ENCODE measurements at regions not wholly inside any gene's neighbourhood (a gene's known extent, or its start where the extent isn't known, plus 50 kb on each side); places are given as distances from the start of the nearest gene placed in this dataset.
A peak's percentile ranks its signal among the peaks of the same experiment; 100 is the strongest.

GRCh38 chr1:101290922-101291561, 54.2 kb downstream of the S1PR1 start:
- Histone ChIP-seq H3K4me1 (peaks cover 0 to 13% (median 2%) of the 10 kb centered on the region in 4 donors), H3K36me3 (no peaks in the 10 kb centered on the region), H3K9me3 (no peaks in the 10 kb centered on the region), H3K4me3 (no peak overlapping the region), H3K27ac (no peak overlapping the region), H3K27me3 (peaks cover 0 to 6% (median 0%) of the 10 kb centered on the region in 3 donors)
- DNase-seq, result no peak
- 53 to 77% (median 63%) methylated on average over 3 of the region's 3 CpGs for WGBS, 5 donors
- intact Hi-C loops (cut with DNase I; ENCODE audit: low total_unique reads), result loop anchor here (10.0 kb wide), 1 partner anchor 376 kb away; no protein-coding TSS in a partner anchor
- TF ChIP-seq POLR2AphosphoS5 (IDR thresholded peaks at IDR 0.05), result no peak
- TF ChIP-seq POLR2A (IDR thresholded peaks at IDR 0.05), result no peak
- no peak for TF ChIP-seq EP300 (IDR thresholded peaks at IDR 0.05)
- no peak for TF ChIP-seq CTCF (IDR thresholded peaks at IDR 0.05)

DNA sequence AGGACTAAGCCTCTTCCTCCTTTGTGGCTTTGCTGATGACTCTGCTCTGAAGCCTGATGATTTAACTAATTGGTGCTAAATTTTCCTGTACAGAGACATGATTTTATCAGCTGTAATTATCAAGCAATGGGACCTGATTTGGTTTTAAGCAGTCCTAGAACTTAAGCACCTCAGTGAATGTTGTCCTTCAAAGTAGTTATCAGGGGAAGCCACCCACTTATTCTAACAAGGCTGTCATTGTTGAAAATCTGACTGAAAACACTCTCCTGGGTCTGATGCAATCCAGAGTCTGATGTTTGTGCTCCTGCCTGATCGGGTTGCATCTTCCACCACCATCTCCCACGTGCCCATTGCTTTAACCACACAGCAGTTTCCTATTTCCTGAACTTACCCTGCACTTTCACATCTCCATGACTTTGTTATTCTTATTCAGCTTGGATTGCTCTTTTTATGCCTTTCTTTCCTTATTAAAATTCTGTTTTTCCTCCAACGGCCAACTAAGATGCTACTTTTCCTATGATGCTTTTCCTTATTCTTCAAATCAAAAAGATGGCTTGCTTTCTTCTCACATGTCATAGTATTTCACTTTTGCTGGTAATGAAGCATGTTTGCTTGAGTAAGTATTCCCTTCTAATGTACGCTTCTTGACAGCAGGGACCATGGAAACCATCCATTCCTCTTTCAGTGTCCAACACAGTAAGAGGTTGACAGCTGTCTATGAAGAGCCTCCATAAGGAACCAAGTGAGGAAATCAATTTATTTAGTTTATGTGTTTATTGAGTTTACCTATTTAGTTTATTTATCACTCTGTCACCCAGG, 55.0 kb downstream of the S1PR1 start:
- WGBS, 5 donors, result 48 to 51% (median 48%) methylated on average over 4 of the region's 4 CpGs
- Histone ChIP-seq H3K4me3 (no peak overlapping the region), H3K36me3 (no peaks in the 10 kb centered on the region), H3K4me1 (peaks cover 0 to 13% (median 2%) of the 10 kb centered on the region in 4 donors), H3K9me3 (no peaks in the 10 kb centered on the region), H3K27me3 (peaks cover 0 to 6% (median 0%) of the 10 kb centered on the region in 3 donors), H3K27ac (no peak overlapping the region)
- DNase-seq, result peak in 1 of 2 donors; percentile 52
- no peak for TF ChIP-seq POLR2A (IDR thresholded peaks at IDR 0.05)
- TF ChIP-seq EP300 (IDR thresholded peaks at IDR 0.05), result no peak
- TF ChIP-seq CTCF (IDR thresholded peaks at IDR 0.05), result no peak
- no peak for TF ChIP-seq POLR2AphosphoS5 (IDR thresholded peaks at IDR 0.05)
- intact Hi-C loops (cut with DNase I; ENCODE audit: low total_unique reads), result loop anchor here (10.0 kb wide), 1 partner anchor 377 kb away; no protein-coding TSS in a partner anchor

- no peak overlapping the region for H3K27ac ChIP-seq
- H3K27me3 ChIP-seq, result peaks cover 0 to 10% (median 0%) of the 10 kb centered on the region in 3 donors
- no peak for DNase-seq
- intact Hi-C loops (cut with DNase I; ENCODE audit: low total_unique reads), result loop anchor here (10.0 kb wide), 1 partner anchor 379 kb away; no protein-coding TSS in a partner anchor
- no peaks in the 10 kb centered on the region for H3K36me3 ChIP-seq
- H3K4me3 ChIP-seq, result no peak overlapping the region
- 70 to 86% (median 78%) methylated on average over 4 of the region's 4 CpGs for WGBS, 5 donors
- TF ChIP-seq EP300 (IDR thresholded peaks at IDR 0.05) (no peak), POLR2A (IDR thresholded peaks at IDR 0.05) (no peak), POLR2AphosphoS5 (IDR thresholded peaks at IDR 0.05) (no peak), CTCF (IDR thresholded peaks at IDR 0.05) (no peak)
- no peaks in the 10 kb centered on the region for H3K9me3 ChIP-seq
- H3K4me1 ChIP-seq, result peaks cover 0 to 13% (median 2%) of the 10 kb centered on the region in 4 donors
Measured at GRCh38 chr1:101293461-101294051, 56.7 kb downstream of the S1PR1 start.

GRCh38 chr1:101295209-101295608, 58.4 kb downstream of the S1PR1 start:
- H3K4me3 ChIP-seq, result no peak overlapping the region
- H3K4me1 ChIP-seq, result peaks cover 0 to 13% (median 0%) of the 10 kb centered on the region in 4 donors
- no peak for DNase-seq
- 61 to 75% (median 65%) methylated on average over 4 of the region's 4 CpGs for WGBS, 5 donors
- peaks cover 0 to 10% (median 0%) of the 10 kb centered on the region in 3 donors for H3K27me3 ChIP-seq
- TF ChIP-seq POLR2AphosphoS5 (IDR thresholded peaks at IDR 0.05) (no peak), CTCF (IDR thresholded peaks at IDR 0.05) (no peak), EP300 (IDR thresholded peaks at IDR 0.05) (no peak), POLR2A (IDR thresholded peaks at IDR 0.05) (no peak)
- intact Hi-C loops (cut with DNase I; ENCODE audit: low total_unique reads), result loop anchor here (10.0 kb wide), 1 partner anchor 380 kb away; no protein-coding TSS in a partner anchor
- no peak overlapping the region for H3K27ac ChIP-seq
- H3K9me3 ChIP-seq, result no peaks in the 10 kb centered on the region
- no peaks in the 10 kb centered on the region for H3K36me3 ChIP-seq
